Right lobe of liver (tissue), 4 donors: ENCODE measurements at regions not wholly inside any gene's neighbourhood (a gene's known extent, or its start where the extent isn't known, plus 50 kb on each side); places are given as distances from the start of the nearest gene placed in this dataset.

Experiments
- CTCF ChIP-seq, 4 donors: fragments of 200-600 bp in 3 of 4; fragments of 450-650 bp in 1 of 4; IDR thresholded peaks; one replicate each; pipeline versions ENCODE4 v1.5.1 to v1.8.0; 2016 to 2022; ENCODE audit warnings: antibody characterized with exemption in 4 of 4, mild to moderate bottlenecking in 2 of 4
- POLR2A ChIP-seq: fragments of 450-650 bp; IDR thresholded peaks from one replicate; pipeline ENCODE4 v1.6.1; 2017; ENCODE audit warnings: antibody characterized with exemption, mild to moderate bottlenecking
- donor health status: DM: no; HTN: no; CAD: no.
- donor health status: DM: no; HTN: no; CAD: no.
- donor health status: DM: no; HTN: yes; CAD: no.

GRCh38 chr18:64528646-64529045, 379.8 kb upstream of the LINC00305 start:
- TF ChIP-seq CTCF (IDR thresholded peaks at IDR 0.05) (no peak), POLR2A (no peak)
